Skeletal muscle cell (primary cell): ENCODE measurements at regions not wholly inside any gene's neighbourhood (a gene's known extent, or its start where the extent isn't known, plus 50 kb on each side); places are given as distances from the start of the nearest gene placed in this dataset.
"Not testable (repeated sequence)": the region's sequence is repeated elsewhere in the genome, so short reads cannot be mapped to it uniquely, and the experiment has no call there.

Source experiments
- DNase-seq: peaks from one replicate; pipeline ENCODE4 v3.0.0-alpha.2; 2010; ENCODE audit warnings: low read depth
- H3K4me3 ChIP-seq: 2 replicates; pipeline ENCODE4 v1.5.1; 2011; ENCODE audit warnings: low read depth, mild to moderate bottlenecking, control low read depth, low read length, moderate library complexity

- DNase-seq, result no peak
- no peak overlapping the region for H3K4me3 ChIP-seq
These were observed 310.9 kb downstream of the BCHE start for GRCh38 chr3:165526367-165526766.

DNA sequence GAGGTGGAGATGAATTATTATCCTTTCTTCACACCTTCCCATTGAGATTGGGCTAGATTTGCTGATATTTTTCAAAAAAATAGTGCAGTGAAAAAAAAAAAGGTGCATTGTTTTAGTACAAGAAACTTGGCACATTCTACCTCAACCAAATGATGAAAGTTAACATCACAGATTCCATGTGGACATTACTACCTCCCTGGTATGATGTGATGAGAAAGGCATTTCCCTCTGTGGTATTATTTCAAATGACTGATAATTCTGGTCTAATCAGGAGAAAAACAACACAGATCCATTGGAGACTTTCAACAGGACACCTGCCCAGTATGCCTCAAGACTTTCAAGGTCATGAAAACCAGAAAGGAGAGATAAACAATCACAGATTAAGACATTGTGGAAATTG, 313.4 kb downstream of the BCHE start:
- DNase-seq, result peak; percentile 15
- H3K4me3 ChIP-seq, result no peak overlapping the region

DNA sequence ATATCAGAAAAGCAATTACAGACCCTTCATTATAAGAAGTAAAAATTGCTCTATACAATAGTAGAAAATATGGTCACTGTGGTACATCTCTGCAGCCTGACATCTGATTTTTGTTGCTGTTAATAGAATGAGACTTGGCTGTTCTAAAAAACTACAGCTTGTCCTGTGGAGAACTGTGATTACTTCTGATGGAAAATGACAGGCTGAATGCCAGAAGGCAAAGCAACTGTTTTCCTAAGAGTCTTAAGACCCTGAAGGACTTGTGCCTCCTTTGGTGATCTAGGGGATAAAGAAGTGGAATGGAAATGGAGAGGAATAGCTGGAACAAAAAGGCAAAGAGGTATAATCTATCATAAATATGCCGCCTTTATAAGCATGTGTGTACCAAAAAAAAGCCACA, 314.8 kb downstream of the BCHE start:
- DNase-seq, result no peak
- H3K4me3 ChIP-seq, result no peak overlapping the region

DNA sequence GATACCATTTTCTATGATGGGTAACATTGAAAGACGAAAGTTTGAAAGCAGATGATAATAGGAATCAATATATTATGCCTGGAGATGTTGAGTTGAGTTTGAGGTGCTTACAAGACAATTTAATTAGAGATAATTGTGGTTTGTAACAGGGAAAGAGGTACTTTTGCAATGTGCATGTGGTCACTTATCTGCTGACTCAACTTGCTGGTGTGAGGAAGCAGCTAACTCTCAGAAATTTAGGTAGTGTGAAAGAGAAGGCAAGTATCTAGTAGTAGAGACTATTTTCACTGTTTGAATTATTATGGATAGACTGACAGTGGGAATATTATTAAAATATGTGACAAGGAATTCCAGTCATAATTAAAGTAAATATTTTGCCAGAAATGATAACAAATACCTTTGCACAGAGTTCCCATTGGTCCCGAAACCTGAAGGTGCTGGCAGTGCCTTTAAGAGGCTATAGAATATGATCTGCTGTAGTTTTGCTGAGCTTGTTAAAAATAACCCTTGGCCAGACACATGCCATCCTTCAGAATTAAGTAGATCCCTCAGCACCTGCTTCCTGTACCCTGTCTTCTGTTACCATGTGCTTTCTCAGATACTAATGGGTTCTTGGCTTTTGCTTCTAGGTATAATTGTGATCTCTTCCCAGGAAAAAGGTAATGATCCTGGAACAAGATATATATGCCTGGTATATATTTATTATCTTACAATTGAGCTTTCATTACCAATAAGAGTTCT, 315.9 kb downstream of the BCHE start:
- DNase-seq, result no peak
- H3K4me3 ChIP-seq, result no peak overlapping the region

DNA sequence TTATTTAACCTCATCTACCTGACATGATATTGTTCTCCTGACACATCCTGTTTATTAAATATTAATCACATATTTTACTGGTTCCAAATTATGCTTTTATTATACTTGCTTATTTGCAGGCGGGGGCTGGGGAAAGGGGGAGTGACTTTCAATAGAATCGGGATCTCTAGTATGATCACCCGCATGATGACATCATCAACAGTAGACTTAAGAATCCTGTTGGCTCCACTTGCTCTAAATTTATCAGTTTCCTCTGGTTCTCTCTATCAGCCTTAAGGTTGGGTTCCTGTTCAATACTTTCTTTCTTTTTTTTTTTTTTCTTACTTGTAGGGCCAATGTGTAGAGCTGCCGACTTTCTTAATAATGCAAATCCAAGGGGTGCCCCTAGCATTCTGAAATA, 317.5 kb downstream of the BCHE start:
- DNase-seq, result no peak
- no peak overlapping the region for H3K4me3 ChIP-seq

GRCh38 chr3:165518346-165518745, 318.9 kb downstream of the BCHE start:
- no peak for DNase-seq

GRCh38 chr3:165513715-165514701, 317.8 kb upstream of the SLITRK3 start:
- H3K4me3 ChIP-seq, result no peak overlapping the region
- DNase-seq, result no peak

More at GRCh38 chr3:165518346-165518745, 318.9 kb downstream of the BCHE start:
- H3K4me3 ChIP-seq, result no peak overlapping the region

DNA sequence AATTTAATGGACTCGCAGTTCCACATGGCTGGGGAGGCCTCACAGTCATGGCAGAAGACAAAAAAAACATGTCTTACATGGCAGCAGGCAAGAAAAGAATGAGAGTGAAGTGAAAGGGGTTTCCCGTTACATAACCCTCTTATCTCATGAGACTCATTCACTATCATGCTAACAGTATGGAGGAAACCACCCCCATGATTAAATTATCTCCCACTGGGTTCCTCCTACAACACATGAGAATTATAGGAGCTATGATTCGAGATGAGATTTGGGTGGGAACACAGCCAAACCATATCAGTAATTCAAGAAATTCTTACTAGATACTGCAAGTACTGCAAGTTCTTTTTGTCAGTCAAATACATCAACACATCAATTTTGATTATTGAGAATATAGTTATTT, 311.4 kb upstream of the SLITRK3 start:
- DNase-seq, result no peak
- H3K4me3 ChIP-seq, result no peak overlapping the region

- DNase-seq, result no peak
- H3K4me3 ChIP-seq, result no peak overlapping the region
These were observed 310.9 kb upstream of the SLITRK3 start for GRCh38 chr3:165507060-165507459.

DNA sequence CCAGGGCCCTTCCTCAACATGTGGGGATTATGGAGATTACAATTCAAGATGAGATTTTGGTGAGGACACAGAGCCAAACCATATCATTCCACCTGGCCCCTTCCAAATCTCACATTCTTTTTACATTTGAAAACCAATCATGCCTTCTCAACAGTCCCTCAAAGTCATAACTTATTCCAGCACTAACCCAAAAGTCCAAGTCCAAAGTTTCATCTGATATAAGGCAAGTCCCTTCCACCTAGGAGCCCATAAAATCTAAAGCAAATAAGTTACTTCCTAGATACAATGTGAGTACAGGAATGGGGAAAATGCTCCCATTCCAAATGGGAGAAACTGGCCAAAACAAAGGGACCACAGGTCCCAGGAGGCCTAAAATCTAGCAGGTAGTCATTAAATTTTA, 309.5 kb upstream of the SLITRK3 start:
- no peak overlapping the region for H3K4me3 ChIP-seq
- DNase-seq, result no peak

- no peak overlapping the region for H3K4me3 ChIP-seq
- DNase-seq, result no peak
These were observed 308.4 kb upstream of the SLITRK3 start for GRCh38 chr3:165504554-165504953.

DNA sequence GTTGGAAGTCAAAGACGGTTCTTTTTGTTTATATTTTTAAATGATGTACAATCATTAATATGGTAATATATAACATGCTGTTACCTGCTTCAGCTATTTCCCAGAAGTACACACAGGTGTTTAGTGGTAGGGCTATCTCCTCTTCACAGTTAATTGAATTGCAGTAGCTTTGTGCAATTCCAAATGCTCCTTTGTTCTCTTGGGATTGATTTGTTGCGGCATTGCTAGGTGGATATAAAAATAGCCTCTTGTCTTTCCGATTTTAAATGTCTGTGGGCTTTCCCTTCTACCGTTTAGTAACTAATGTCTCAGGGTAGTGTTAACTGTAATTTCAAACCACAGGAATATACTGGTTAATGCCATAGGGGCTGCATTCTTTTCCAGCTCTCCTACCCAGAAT, 307.6 kb upstream of the SLITRK3 start:
- no peak for DNase-seq
- H3K4me3 ChIP-seq, result no peak overlapping the region

- H3K4me3 ChIP-seq, result no peak overlapping the region
- DNase-seq, result no peak
These were observed 307.2 kb upstream of the SLITRK3 start for GRCh38 chr3:165503346-165503745.

- no peak overlapping the region for H3K4me3 ChIP-seq
- DNase-seq, result no peak
These were observed 306.5 kb upstream of the SLITRK3 start for GRCh38 chr3:165502707-165503106.

GRCh38 chr3:165498742-165499141, 302.6 kb upstream of the SLITRK3 start:
- not testable (repeated sequence) for DNase-seq

GRCh38 chr3:165491487-165491886, 295.3 kb upstream of the SLITRK3 start:
- DNase-seq, result peak; percentile 49
- H3K4me3 ChIP-seq, result no peak overlapping the region

More at GRCh38 chr3:165498742-165499141, 302.6 kb upstream of the SLITRK3 start:
- not testable (repeated sequence) for H3K4me3 ChIP-seq

GRCh38 chr3:165476399-165477060, 280.3 kb upstream of the SLITRK3 start:
- H3K4me3 ChIP-seq, result no peak overlapping the region
- no peak for DNase-seq

GRCh38 chr3:165466856-165467255, 270.7 kb upstream of the SLITRK3 start:
- DNase-seq, result no peak
- H3K4me3 ChIP-seq, result no peak overlapping the region

- H3K4me3 ChIP-seq, result no peak overlapping the region
These were observed 268.6 kb upstream of the SLITRK3 start for GRCh38 chr3:165464736-165465135.

DNA sequence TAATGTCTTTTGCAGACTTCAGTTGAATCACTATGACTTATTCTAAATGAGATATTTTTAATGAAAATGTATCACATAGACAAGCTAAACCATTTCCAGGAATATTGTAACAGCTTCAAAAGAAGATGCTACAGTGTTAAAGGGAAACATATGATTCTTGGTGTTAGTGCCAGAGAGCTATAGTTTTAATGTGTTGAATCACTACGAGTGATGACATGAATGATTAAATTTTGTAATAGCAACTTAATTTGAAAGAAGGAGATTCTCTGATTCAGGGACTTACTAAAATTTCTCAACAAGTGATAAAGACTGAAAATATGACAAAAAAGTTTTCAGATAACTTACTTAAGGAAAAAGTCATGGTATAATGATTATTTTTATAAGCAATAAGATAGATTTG, 267.3 kb upstream of the SLITRK3 start:
- DNase-seq, result peak; percentile 58
- no peak overlapping the region for H3K4me3 ChIP-seq

More at GRCh38 chr3:165464736-165465135, 268.6 kb upstream of the SLITRK3 start:
- DNase-seq, result peak; percentile 48
